Esophagus muscularis mucosa (tissue), 4 donors: ENCODE measurements at regions not wholly inside any gene's neighbourhood (a gene's known extent, or its start where the extent isn't known, plus 50 kb on each side); places are given as distances from the start of the nearest gene placed in this dataset.

Experiments
- CTCF ChIP-seq, 3 experiments: fragments of 200-600 bp in 2 of 3; fragments of 450-650 bp in 1 of 3; sonication (generic) in 2 of 3; IDR thresholded peaks; one replicate each; pipeline ENCODE4 v1.5.1; 2017 to 2019; ENCODE audit warnings: antibody characterized with exemption in 3 of 3, mild to moderate bottlenecking in 2 of 3, moderate library complexity in 1 of 3
- EP300 ChIP-seq: sonication (generic); formaldehyde crosslinking; IDR thresholded peaks from one replicate; pipeline ENCODE4 v1.6.1; 2017; ENCODE audit warnings: antibody characterized with exemption
- POLR2A ChIP-seq: fragments of 450-650 bp; IDR thresholded peaks from one replicate; pipeline ENCODE4 v1.6.1; 2017; ENCODE audit warnings: antibody characterized with exemption, moderate library complexity, mild to moderate bottlenecking, low read depth
- POLR2AphosphoS5 ChIP-seq, 2 donors: sonication (generic); formaldehyde crosslinking; IDR thresholded peaks; one replicate each; pipeline ENCODE4 v1.6.1; 2017; ENCODE audit warnings: antibody characterized with exemption in 2 of 2

- no peak for TF ChIP-seq POLR2A
- TF ChIP-seq CTCF (IDR thresholded peaks at IDR 0.05): no peak
- TF ChIP-seq EP300: no peak
- no peak for TF ChIP-seq POLR2AphosphoS5 (IDR thresholded peaks at IDR 0.05)
Observed at GRCh38 chr11:86192519-86193257, 51.9 kb upstream of the EED start.
